GM19455 (cell line): ENCODE measurements at regions not wholly inside any gene's neighbourhood (a gene's known extent, or its start where the extent isn't known, plus 50 kb on each side); places are given as distances from the start of the nearest gene placed in this dataset.
"Not testable (repeated sequence)": the region's sequence is repeated elsewhere in the genome, so short reads cannot be mapped to it uniquely, and the experiment has no call there.

Experiments
- ATAC-seq: cut with Tn5 transposase; IDR thresholded peaks from one replicate; pipeline ENCODE4 v1.9.1; 2021; ENCODE audit not compliant: unreplicated experiment

- no peak for ATAC-seq
Measured at GRCh38 chr1:242738702-242739645, 214.5 kb upstream of the PLD5 start.

DNA sequence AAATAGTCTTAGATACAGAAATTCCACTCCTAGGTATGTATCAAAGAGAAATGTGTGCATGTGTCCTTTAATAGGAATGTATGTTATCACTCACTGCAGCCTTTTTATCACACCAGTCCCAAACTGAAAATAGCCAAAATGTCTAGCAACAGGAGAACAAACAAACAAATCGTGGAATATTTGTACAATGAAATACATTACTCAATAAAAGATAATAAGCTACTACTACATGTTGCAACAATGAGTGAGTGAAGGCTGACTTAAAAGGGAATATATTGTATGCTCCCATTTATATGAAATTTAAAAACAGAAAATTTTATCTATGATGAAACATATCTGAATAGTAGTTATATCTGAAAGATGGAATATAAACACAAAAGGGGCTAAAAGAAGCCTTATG, 212.1 kb upstream of the PLD5 start:
- no peak for ATAC-seq

DNA sequence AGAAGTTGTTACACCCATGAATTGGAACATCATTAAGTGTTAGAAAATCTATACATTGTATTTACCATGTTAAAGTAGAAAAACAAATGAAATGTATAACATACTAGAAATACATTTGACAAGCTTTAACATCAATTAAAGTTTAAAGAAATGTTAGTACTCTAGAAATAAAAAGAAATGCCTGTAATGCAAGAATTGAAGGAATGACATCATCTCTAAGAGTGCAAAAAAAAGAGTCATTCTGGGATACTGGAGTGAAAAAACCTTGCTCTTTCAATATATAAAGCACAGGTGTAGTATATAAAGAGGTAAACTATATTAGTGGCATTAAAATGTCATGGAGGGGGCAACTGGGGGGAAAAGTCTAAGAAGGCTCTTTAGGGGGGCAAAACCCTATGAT, 210.8 kb upstream of the PLD5 start:
- no peak for ATAC-seq

DNA sequence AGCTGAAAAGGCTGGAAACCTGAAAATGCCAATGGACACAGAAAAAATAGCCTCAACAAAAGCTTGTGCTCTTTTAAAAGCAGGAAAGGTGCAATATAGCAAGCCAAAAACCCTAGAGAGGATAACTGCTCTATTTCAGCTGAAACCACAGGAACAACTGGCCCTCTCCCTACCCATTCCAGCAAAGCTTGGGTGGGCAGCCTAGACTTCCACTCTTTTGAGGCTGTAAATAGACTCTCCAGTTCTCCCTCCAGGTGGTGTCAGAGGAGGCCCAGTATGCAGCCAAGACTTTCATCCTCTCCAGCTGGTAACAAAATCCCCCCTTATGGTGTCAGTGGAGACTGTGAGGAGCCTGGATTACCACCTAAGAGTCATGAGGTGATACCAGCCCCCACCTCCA, 206.9 kb upstream of the PLD5 start:
- ATAC-seq, result no peak

DNA sequence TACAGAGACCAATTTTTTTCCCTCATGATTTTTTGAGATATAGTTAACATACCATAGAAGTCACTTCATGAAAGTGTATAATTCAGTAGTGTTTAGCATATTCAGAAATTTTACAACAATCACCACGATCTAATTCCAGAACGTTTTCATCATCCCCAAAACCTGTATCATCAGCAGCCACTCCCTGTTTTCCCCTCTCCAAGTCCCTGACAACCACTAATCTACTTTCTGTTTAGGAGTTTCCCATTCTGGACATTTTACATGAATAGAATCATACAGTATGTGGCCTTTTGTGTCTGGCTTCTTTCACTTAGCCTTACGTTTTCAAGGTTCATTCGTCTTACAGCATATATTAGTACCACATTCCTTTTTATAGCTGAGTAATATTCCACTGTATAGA, 204.2 kb upstream of the PLD5 start:
- ATAC-seq, result no peak

DNA sequence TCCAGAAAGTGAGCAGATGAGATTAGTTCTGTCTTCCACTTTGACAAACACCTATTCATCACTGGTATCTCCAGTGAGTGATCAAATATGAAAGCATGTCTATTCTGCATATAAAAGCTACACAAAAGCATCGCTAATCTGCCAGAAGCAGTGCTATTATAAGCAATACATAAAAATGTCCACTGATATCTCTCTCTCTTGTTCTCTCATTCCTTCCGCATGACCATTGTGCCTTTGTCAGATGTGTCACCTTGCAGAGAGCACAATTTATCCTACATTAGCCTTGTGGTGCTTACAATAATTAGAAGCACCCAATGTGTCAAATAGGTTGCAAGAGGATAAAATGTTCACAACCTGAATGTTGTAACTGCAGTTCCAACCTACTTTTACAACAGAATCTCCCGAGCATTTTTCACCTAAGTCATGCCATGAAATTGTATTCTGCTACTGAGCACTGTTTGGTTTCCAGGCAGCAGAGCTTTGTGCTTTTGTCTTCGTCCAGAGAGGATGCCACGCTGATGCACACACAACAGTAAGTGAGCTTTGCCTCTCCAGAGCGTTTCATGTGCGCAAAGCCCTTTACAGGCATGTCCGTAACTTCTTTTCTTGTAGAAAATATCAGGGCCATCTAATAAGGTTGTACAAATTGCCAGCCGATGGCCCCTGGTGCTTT, 198.7 kb upstream of the PLD5 start:
- no peak for ATAC-seq

GRCh38 chr1:242718967-242719366, 194.5 kb upstream of the PLD5 start:
- ATAC-seq, result no peak

DNA sequence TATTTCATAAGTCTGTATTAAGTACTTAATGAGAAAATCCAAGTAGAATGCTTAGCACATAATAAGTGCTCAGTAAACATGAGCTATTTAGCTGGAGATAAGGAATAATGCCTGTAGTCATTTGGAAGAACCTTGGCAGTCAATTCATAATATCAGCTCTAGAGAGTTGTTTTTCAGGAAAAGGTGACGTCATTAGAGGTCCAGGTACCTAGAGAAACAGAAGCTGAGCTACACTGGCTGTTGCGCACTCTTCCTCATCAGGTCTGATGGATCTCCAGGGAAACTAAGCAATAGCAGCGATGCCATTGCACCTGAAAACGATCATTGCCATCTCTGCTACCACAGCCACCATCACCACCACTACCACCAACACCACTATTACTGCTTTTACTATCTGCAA, 187.8 kb upstream of the PLD5 start:
- ATAC-seq, result no peak

DNA sequence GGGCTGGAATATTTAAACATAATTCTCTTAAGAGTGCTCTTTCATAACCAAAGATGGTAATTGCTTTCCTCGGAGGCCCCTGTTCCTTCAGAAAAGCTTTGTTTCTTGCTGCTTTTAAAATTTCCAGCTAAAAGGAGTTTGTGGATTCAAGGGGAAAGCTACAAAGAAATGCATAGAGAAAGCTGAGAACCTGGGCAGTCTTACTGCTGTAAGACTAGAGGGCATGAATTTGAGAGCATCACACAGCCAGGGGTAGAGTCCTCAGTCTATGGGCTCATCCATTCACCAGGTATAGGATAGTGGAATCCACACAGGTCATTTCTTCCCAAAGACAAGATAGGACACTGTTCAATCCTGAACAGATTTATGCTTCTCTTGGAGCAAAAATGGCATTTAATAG, 186.3 kb upstream of the PLD5 start:
- ATAC-seq, result no peak

GRCh38 chr1:242710286-242710685, 185.8 kb upstream of the PLD5 start:
- ATAC-seq, result no peak

DNA sequence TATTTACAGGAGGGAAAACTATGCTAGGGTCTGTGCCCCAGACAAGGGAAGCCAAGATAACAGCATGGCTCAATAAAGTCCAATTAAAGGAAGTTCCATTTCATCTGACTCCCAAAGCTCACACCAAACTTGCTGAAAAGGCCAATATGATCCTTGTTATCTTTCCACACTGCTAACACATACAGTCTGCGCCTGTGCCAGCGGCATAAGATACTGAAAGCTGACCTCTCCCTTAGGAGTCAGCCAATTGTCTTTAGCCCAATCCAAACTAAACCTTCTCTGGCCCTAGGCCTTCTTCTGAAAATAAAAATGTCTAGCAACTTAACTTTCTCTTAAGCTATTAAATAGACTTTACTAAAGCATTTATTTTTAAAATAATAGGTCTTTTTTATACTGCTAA, 179.0 kb upstream of the PLD5 start:
- no peak for ATAC-seq

- no peak for ATAC-seq
Measured at GRCh38 chr1:242692988-242693387, 168.5 kb upstream of the PLD5 start.

DNA sequence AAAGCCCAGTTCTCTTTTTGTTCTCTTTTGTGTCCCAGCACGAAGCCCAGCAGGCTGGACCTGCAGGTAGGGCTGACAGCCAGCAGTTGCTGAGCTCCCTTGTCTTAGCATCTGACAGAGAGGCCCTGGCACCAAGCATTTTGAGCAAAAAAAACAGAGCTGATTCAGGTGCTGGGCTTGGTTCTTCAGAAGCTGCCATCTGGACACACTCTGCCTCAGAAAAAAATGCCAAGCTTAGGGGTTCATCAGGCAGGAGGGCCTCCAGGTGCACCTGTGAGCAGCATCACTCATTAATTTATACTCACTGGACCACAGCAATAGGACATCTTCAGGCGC, 167.1 kb upstream of the PLD5 start:
- ATAC-seq, result no peak

GRCh38 chr1:242690849-242691609, 166.5 kb upstream of the PLD5 start:
- no peak for ATAC-seq

- ATAC-seq, result no peak
Measured at GRCh38 chr1:242689378-242689777, 164.9 kb upstream of the PLD5 start.

GRCh38 chr1:242674951-242675645, 150.6 kb upstream of the PLD5 start:
- no peak for ATAC-seq

- ATAC-seq, result no peak
Measured at GRCh38 chr1:242673652-242674051, 149.2 kb upstream of the PLD5 start.

DNA sequence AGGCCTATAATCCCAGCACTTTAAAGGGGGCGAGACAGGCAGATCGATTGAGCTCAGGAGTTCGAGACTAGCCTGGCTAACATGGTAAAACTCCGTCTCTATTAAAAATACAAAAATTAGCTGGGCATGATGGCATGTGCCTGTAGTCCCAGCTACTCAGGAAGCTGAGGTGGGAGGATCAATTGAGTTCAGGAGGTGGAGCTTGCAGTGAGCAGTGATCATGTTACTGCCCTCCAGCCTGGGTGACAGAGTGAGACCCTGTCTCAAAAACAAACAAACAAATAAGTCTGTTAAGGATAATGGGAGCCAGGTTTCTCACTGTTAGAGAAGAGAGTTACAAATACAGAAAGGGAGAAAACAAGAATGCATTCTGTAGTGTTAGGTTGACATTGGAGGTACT, 148.7 kb upstream of the PLD5 start:
- ATAC-seq, result not testable (repeated sequence)

DNA sequence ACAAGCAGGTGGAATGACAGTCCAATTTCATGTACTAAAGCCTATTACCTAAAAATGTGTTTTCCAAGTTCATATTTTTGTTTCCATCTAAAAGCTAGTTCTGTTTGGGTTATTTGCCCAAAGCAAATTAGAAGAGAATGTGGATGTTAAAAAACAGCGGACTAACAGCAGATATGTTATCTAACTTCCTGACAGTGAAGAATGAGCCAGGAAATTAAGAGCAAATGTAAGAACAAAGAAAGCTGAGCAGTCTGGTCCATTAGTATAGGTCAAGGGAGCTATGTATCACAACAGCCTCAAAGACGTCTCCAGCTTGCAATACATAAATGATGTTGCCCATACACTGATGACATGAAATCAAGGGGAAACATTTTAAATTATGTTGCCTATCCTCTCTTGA, 145.5 kb upstream of the PLD5 start:
- no peak for ATAC-seq

DNA sequence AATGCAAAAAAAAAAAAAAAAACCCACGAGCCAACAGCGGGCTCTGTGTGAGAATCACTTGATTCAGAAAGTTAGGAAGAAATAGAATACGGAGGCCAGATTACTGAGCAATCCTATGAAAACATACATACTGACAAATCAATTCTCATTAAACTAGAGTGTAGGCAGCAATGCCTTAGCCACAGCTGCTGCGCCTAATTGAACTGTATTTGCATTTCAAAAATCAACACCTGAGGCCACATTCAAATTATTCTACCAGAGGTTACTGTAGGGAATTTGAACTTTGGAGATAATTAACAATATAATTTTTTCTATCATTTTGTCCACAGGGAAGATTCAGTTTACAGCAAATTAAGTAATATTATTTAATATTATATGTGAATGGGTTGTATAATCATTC, 138.4 kb upstream of the PLD5 start:
- ATAC-seq, result no peak

GRCh38 chr1:242653772-242654171, 129.3 kb upstream of the PLD5 start:
- not testable (repeated sequence) for ATAC-seq
